ENCODE measurements at regions not wholly inside any gene's neighbourhood (a gene's known extent, or its start where the extent isn't known, plus 50 kb on each side); places are given as distances from the start of the nearest gene placed in this dataset.
"Not testable (repeated sequence)": the region's sequence is repeated elsewhere in the genome, so short reads cannot be mapped to it uniquely, and the experiment has no call there.

DNA sequence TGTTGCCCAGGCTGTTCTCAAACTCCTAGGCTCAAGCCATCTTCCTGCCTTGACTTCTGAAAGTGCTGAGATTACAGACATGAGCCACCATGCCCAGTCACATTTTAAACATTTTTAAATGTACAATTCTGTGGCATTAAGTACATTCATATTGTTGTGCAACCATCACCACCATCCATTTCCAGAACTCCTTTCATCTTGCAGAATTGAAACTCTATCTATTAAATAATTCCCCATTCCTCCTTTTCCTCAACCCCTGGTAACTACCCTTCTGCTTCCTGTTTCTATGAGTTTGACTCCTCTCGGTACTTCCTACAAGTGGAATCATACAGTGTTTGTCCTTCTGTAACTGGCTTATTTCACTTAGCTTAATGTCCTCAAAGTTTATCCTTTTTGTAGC lies 103.8 kb upstream of the NAA20 start:
- Mint-ChIP-seq H3K27me3 (peaks cover 8% of the 10 kb centered on the region), H3K4me3 (no peak overlapping the region), H3K36me3 (no peaks in the 10 kb centered on the region), H3K9me3 (no peaks in the 10 kb centered on the region), H3K4me1 (no peaks in the 10 kb centered on the region), H3K27ac (no peak overlapping the region)
- no peak for DNase-seq
- CTCF ChIA-PET = no interaction called here

- no peaks in the 10 kb centered on the region for H3K9me3 Mint-ChIP-seq
- no peak for DNase-seq
- CTCF ChIA-PET = no interaction called here
- H3K27ac Mint-ChIP-seq = no peak overlapping the region
- no peak overlapping the region for H3K4me3 Mint-ChIP-seq
- no peaks in the 10 kb centered on the region for H3K4me1 Mint-ChIP-seq
- peaks cover 8% of the 10 kb centered on the region for H3K27me3 Mint-ChIP-seq
- no peaks in the 10 kb centered on the region for H3K36me3 Mint-ChIP-seq
Measured at GRCh38 chr20:19913927-19914614, 103.1 kb upstream of the NAA20 start.

GRCh38 chr20:19915111-19915798 lies 101.9 kb upstream of the NAA20 start:
- Mint-ChIP-seq H3K9me3 (no peaks in the 10 kb centered on the region), H3K27ac (no peak overlapping the region), H3K27me3 (peaks cover 8% of the 10 kb centered on the region), H3K4me1 (no peaks in the 10 kb centered on the region), H3K4me3 (no peak overlapping the region), H3K36me3 (no peaks in the 10 kb centered on the region)
- CTCF ChIA-PET = no interaction called here
- DNase-seq = no peak

- Mint-ChIP-seq H3K9me3 (no peaks in the 10 kb centered on the region), H3K4me3 (no peak overlapping the region), H3K27me3 (peaks cover 8% of the 10 kb centered on the region), H3K4me1 (no peaks in the 10 kb centered on the region), H3K36me3 (no peaks in the 10 kb centered on the region), H3K27ac (no peak overlapping the region)
- DNase-seq = no peak
- CTCF ChIA-PET = no interaction called here
Measured at GRCh38 chr20:19916531-19917485, 100.4 kb upstream of the NAA20 start.

- H3K9me3 Mint-ChIP-seq = no peaks in the 10 kb centered on the region
- no peak overlapping the region for H3K27ac Mint-ChIP-seq
- no peaks in the 10 kb centered on the region for H3K4me1 Mint-ChIP-seq
- no peaks in the 10 kb centered on the region for H3K36me3 Mint-ChIP-seq
- no peak for DNase-seq
- CTCF ChIA-PET = no interaction called here
- no peak overlapping the region for H3K4me3 Mint-ChIP-seq
- peaks cover 8% of the 10 kb centered on the region for H3K27me3 Mint-ChIP-seq
Measured at GRCh38 chr20:19918965-19919329, 98.2 kb upstream of the NAA20 start.

- Mint-ChIP-seq H3K4me3 (no peak overlapping the region), H3K36me3 (no peaks in the 10 kb centered on the region), H3K27me3 (peaks cover 3% of the 10 kb centered on the region), H3K27ac (no peak overlapping the region), H3K4me1 (no peaks in the 10 kb centered on the region), H3K9me3 (no peaks in the 10 kb centered on the region)
- DNase-seq = no peak
- CTCF ChIA-PET = no interaction called here
Measured at GRCh38 chr20:19920381-19921138, 96.6 kb upstream of the NAA20 start.

GRCh38 chr20:19921284-19921793 lies 95.8 kb upstream of the NAA20 start:
- H3K27ac Mint-ChIP-seq = no peak overlapping the region
- no peaks in the 10 kb centered on the region for H3K9me3 Mint-ChIP-seq
- H3K27me3 Mint-ChIP-seq = no peaks in the 10 kb centered on the region
- no peak for DNase-seq
- CTCF ChIA-PET = interaction anchor here (0.9 kb wide), 1 partner anchor 72 kb away, joined by 3 read pairs; no protein-coding TSS in a partner anchor
- no peaks in the 10 kb centered on the region for H3K4me1 Mint-ChIP-seq
- H3K36me3 Mint-ChIP-seq = no peaks in the 10 kb centered on the region
- no peak overlapping the region for H3K4me3 Mint-ChIP-seq

GRCh38 chr20:19921829-19922228 lies 95.3 kb upstream of the NAA20 start:
- not testable (repeated sequence) for H3K4me3 Mint-ChIP-seq
- CTCF ChIA-PET = interaction anchor here (0.9 kb wide), 1 partner anchor 72 kb away, joined by 3 read pairs; no protein-coding TSS in a partner anchor

DNA sequence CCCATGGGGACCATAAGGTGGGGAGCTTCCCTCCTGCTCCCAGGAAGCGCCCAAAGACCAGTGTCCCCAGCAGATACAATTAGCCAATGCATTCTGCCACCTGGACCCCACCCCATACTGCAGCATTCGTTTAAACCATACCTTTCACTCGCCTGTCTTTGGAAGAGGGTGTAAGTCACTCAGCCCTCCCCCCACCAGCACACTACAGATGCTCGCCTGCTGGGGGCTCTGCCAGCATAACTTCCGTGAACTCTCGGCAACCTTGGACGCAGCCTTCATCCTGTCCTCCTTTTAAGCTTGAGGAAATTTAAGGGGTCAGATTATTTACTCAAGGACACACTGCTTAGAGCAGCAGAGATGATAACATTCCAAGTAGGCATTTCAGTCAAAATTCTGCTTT lies 94.4 kb upstream of the NAA20 start:
- Mint-ChIP-seq H3K4me1 (no peaks in the 10 kb centered on the region), H3K27ac (no peak overlapping the region), H3K36me3 (no peaks in the 10 kb centered on the region), H3K4me3 (no peak overlapping the region), H3K9me3 (no peaks in the 10 kb centered on the region), H3K27me3 (no peaks in the 10 kb centered on the region)
- CTCF ChIA-PET = no interaction called here
- no peak for DNase-seq

More at GRCh38 chr20:19921829-19922228, 95.3 kb upstream of the NAA20 start:
- not testable (repeated sequence) for H3K4me1 Mint-ChIP-seq, DNase-seq, H3K27me3 Mint-ChIP-seq, H3K36me3 Mint-ChIP-seq, H3K9me3 Mint-ChIP-seq, H3K27ac Mint-ChIP-seq

- Mint-ChIP-seq H3K36me3 (no peaks in the 10 kb centered on the region), H3K4me1 (no peaks in the 10 kb centered on the region), H3K9me3 (no peaks in the 10 kb centered on the region), H3K4me3 (no peak overlapping the region), H3K27ac (no peak overlapping the region), H3K27me3 (no peaks in the 10 kb centered on the region)
- no peak for DNase-seq
- CTCF ChIA-PET = no interaction called here
Measured at GRCh38 chr20:19923762-19924161, 93.4 kb upstream of the NAA20 start.

DNA sequence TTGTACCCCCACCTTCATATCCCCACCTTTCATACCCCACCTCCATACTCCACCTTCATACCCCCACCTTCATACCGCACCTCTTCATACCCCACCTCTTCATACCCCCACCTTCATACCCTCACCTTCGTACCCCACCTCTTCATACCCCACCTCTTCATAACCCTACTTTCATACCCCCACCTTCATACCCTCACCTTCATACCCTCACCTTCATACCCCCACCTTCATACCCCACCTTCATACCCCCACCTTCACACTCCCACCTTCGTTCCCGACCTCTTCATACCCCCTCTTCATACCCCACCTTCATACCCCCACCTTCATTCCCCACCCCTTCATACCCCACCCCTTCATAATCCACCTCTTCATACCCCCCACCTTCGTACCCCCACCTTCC lies 92.9 kb upstream of the NAA20 start:
- Mint-ChIP-seq H3K27ac (no peak overlapping the region), H3K9me3 (no peaks in the 10 kb centered on the region), H3K4me3 (no peak overlapping the region), H3K36me3 (no peaks in the 10 kb centered on the region), H3K27me3 (no peaks in the 10 kb centered on the region), H3K4me1 (no peaks in the 10 kb centered on the region)
- CTCF ChIA-PET = no interaction called here
- no peak for DNase-seq

DNA sequence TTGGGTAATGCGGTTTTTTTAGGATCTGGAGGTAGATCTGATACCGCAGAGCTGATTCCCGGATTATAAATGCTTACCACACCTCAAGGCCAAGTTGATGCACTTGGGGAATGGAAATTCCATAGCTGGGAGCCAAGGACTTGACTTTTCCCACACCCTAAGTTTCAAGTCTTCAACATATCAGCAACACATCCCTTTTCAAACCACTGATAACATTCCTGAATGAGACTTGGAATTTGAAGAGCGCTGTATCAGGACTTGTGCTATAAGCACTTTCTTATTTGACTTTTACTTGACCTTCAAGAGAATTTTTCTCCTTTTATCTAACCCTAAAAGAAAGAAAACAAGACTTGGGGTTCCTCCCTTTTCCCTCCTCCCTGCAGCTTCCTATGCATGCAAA lies 90.6 kb upstream of the NAA20 start:
- no peaks in the 10 kb centered on the region for H3K4me1 Mint-ChIP-seq
- no peak for DNase-seq
- peaks cover 4% of the 10 kb centered on the region for H3K27me3 Mint-ChIP-seq
- no peak overlapping the region for H3K4me3 Mint-ChIP-seq
- no peak overlapping the region for H3K27ac Mint-ChIP-seq
- H3K36me3 Mint-ChIP-seq = no peaks in the 10 kb centered on the region
- CTCF ChIA-PET = no interaction called here
- H3K9me3 Mint-ChIP-seq = no peaks in the 10 kb centered on the region

DNA sequence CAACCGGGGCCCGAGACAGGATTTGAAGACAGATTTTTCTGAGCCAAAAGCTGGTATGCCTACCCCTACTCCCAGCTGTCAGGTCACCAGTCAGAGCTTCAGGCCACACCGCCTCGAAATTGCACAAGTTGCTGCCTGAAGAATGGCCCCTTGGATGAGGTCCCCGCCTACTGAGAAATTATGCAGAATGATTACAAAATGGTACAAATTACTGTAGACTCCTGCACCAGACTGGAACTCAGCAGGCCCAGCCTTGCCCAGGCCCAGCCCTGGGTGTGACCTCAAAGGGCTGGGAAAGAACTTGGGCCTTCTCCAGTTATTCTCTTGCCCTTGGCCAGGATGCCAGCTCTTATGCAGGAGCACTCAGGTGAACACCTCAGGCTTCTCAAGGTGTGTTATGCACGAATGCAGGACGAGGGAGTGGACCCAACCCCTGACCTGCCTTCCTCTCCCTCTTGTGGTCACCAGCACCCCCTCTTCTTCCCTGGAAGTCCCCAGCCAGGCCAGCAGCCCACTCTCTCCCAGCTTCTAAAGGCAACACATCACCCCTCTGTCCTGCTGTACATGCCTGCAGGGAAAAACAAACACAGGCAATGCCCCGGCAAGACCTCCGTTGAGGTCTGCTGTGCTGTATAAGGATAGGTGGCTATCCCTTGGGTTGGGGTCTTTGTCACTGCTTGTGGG lies 88.7 kb upstream of the NAA20 start:
- H3K4me1 Mint-ChIP-seq = no peaks in the 10 kb centered on the region
- H3K36me3 Mint-ChIP-seq = no peaks in the 10 kb centered on the region
- CTCF ChIA-PET = no interaction called here
- H3K27ac Mint-ChIP-seq = no peak overlapping the region
- H3K27me3 Mint-ChIP-seq = peaks cover 12% of the 10 kb centered on the region
- DNase-seq = no peak
- no peaks in the 10 kb centered on the region for H3K9me3 Mint-ChIP-seq
- H3K4me3 Mint-ChIP-seq = no peak overlapping the region

Data from activated naive CD4-positive, alpha-beta T cell treated with anti-CD3 and anti-CD28 coated beads, Interleukin-2, amount 10 ng/mL, durations not matched to agents 7 days and 5 days (primary cell).